ENCODE measurements at regions not wholly inside any gene's neighbourhood (a gene's known extent, or its start where the extent isn't known, plus 50 kb on each side); places are given as distances from the start of the nearest gene placed in this dataset.

- TF ChIP-seq CTCF (IDR thresholded peaks at IDR 0.05 in 2 of 3, conservative IDR thresholded peaks at IDR 0.05 in 1 of 3; ENCODE audit: control insufficient read depth in 2 of 3, extremely low read depth in 1 of 3, insufficient read depth in 1 of 3, low read depth in 3 of 3, low read length in 3 of 3) (no peak), POLR2A (IDR thresholded peaks at IDR 0.05; ENCODE audit: low read depth, low read length) (no peak), CREB1 (IDR thresholded peaks at IDR 0.05; ENCODE audit: low read depth) (no peak), TBL1XR1 (IDR thresholded peaks at IDR 0.05; ENCODE audit: low read depth, low read length) (no peak), TCF12 (IDR thresholded peaks at IDR 0.05; ENCODE audit: low read depth, low read length) (no peak), EP300 (IDR thresholded peaks at IDR 0.05; ENCODE audit: borderline replicate concordance in 1 of 2, control insufficient read depth in 1 of 2, low read depth in 2 of 2, low read length in 2 of 2) (no peak), JUNB (IDR thresholded peaks at IDR 0.05) (no peak), SP1 (IDR thresholded peaks at IDR 0.05; ENCODE audit: low read depth, low read length) (no peak), RBBP5 (conservative IDR thresholded peaks at IDR 0.05) (no peak)
- TF ChIP-seq, protein P1, sequence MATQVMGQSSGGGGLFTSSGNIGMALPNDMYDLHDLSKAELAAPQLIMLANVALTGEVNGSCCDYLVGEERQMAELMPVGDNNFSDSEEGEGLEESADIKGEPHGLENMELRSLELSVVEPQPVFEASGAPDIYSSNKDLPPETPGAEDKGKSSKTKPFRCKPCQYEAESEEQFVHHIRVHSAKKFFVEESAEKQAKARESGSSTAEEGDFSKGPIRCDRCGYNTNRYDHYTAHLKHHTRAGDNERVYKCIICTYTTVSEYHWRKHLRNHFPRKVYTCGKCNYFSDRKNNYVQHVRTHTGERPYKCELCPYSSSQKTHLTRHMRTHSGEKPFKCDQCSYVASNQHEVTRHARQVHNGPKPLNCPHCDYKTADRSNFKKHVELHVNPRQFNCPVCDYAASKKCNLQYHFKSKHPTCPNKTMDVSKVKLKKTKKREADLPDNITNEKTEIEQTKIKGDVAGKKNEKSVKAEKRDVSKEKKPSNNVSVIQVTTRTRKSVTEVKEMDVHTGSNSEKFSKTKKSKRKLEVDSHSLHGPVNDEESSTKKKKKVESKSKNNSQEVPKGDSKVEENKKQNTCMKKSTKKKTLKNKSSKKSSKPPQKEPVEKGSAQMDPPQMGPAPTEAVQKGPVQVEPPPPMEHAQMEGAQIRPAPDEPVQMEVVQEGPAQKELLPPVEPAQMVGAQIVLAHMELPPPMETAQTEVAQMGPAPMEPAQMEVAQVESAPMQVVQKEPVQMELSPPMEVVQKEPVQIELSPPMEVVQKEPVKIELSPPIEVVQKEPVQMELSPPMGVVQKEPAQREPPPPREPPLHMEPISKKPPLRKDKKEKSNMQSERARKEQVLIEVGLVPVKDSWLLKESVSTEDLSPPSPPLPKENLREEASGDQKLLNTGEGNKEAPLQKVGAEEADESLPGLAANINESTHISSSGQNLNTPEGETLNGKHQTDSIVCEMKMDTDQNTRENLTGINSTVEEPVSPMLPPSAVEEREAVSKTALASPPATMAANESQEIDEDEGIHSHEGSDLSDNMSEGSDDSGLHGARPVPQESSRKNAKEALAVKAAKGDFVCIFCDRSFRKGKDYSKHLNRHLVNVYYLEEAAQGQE (IDR thresholded peaks at IDR 0.05; ENCODE audit: low read depth, low read length): no peak
- TF ChIP-seq, protein P2, sequence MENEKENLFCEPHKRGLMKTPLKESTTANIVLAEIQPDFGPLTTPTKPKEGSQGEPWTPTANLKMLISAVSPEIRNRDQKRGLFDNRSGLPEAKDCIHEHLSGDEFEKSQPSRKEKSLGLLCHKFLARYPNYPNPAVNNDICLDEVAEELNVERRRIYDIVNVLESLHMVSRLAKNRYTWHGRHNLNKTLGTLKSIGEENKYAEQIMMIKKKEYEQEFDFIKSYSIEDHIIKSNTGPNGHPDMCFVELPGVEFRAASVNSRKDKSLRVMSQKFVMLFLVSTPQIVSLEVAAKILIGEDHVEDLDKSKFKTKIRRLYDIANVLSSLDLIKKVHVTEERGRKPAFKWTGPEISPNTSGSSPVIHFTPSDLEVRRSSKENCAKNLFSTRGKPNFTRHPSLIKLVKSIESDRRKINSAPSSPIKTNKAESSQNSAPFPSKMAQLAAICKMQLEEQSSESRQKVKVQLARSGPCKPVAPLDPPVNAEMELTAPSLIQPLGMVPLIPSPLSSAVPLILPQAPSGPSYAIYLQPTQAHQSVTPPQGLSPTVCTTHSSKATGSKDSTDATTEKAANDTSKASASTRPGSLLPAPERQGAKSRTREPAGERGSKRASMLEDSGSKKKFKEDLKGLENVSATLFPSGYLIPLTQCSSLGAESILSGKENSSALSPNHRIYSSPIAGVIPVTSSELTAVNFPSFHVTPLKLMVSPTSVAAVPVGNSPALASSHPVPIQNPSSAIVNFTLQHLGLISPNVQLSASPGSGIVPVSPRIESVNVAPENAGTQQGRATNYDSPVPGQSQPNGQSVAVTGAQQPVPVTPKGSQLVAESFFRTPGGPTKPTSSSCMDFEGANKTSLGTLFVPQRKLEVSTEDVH (IDR thresholded peaks at IDR 0.05; ENCODE audit: low read depth, partially characterized antibody): no peak
- TF ChIP-seq, protein P3, sequence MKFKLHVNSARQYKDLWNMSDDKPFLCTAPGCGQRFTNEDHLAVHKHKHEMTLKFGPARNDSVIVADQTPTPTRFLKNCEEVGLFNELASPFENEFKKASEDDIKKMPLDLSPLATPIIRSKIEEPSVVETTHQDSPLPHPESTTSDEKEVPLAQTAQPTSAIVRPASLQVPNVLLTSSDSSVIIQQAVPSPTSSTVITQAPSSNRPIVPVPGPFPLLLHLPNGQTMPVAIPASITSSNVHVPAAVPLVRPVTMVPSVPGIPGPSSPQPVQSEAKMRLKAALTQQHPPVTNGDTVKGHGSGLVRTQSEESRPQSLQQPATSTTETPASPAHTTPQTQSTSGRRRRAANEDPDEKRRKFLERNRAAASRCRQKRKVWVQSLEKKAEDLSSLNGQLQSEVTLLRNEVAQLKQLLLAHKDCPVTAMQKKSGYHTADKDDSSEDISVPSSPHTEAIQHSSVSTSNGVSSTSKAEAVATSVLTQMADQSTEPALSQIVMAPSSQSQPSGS (IDR thresholded peaks at IDR 0.05; ENCODE audit: low read length): no peak
- TF ChIP-seq, protein P4, sequence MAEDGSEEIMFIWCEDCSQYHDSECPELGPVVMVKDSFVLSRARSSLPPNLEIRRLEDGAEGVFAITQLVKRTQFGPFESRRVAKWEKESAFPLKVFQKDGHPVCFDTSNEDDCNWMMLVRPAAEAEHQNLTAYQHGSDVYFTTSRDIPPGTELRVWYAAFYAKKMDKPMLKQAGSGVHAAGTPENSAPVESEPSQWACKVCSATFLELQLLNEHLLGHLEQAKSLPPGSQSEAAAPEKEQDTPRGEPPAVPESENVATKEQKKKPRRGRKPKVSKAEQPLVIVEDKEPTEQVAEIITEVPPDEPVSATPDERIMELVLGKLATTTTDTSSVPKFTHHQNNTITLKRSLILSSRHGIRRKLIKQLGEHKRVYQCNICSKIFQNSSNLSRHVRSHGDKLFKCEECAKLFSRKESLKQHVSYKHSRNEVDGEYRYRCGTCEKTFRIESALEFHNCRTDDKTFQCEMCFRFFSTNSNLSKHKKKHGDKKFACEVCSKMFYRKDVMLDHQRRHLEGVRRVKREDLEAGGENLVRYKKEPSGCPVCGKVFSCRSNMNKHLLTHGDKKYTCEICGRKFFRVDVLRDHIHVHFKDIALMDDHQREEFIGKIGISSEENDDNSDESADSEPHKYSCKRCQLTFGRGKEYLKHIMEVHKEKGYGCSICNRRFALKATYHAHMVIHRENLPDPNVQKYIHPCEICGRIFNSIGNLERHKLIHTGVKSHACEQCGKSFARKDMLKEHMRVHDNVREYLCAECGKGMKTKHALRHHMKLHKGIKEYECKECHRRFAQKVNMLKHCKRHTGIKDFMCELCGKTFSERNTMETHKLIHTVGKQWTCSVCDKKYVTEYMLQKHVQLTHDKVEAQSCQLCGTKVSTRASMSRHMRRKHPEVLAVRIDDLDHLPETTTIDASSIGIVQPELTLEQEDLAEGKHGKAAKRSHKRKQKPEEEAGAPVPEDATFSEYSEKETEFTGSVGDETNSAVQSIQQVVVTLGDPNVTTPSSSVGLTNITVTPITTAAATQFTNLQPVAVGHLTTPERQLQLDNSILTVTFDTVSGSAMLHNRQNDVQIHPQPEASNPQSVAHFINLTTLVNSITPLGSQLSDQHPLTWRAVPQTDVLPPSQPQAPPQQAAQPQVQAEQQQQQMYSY (CRISPR knock-in tag; IDR thresholded peaks at IDR 0.05): no peak
These were observed 64.2 kb upstream of the PRKAR2B start for GRCh38 chr7:106980358-106980685.

Data from GM12878 (cell line).